ENCODE measurements at regions not wholly inside any gene's neighbourhood (a gene's known extent, or its start where the extent isn't known, plus 50 kb on each side); places are given as distances from the start of the nearest gene placed in this dataset.
A peak's percentile ranks its signal among the peaks of the same experiment; 100 is the strongest.

- H3K4me3 ChIP-seq (ENCODE audit: low read length) = no peak overlapping the region
- no peaks in the 10 kb centered on the region for H3K27me3 ChIP-seq (ENCODE audit: control insufficient read depth in 1 of 2, insufficient read depth in 2 of 2, low read length in 2 of 2)
- H3K27ac Mint-ChIP-seq = no peak overlapping the region
- H3K36me3 Mint-ChIP-seq (ENCODE audit: low read depth) = no peaks in the 10 kb centered on the region
- H3K9me3 Mint-ChIP-seq = no peaks in the 10 kb centered on the region
- TF ChIP-seq CTCF (IDR thresholded peaks at IDR 0.05) = no peak
- ATAC-seq (ENCODE audit: poor library complexity) (no peak), DNase-seq (peak in 1 of 14 experiments; percentile 8)
- no peak overlapping the region for H3K27ac ChIP-seq (ENCODE audit: low read depth in 1 of 2, low read length in 2 of 2)
- H3K36me3 ChIP-seq (ENCODE audit: insufficient read depth, low read length) = no peaks in the 10 kb centered on the region
- intact Hi-C loops (cut with DNase I, micrococcal nuclease) = no loop called here
- no peaks in the 10 kb centered on the region for H3K4me1 Mint-ChIP-seq (ENCODE audit: low read depth)
- no peaks in the 10 kb centered on the region for H3K4me1 ChIP-seq (ENCODE audit: insufficient read depth, low read length)
- no peaks in the 10 kb centered on the region for H3K9me3 ChIP-seq (ENCODE audit: control insufficient read depth in 1 of 2, insufficient read depth in 1 of 2, low read length in 2 of 2)
- ChIA-PET CTCF (no interaction called here), POLR2A (no interaction called here)
- H3K27me3 Mint-ChIP-seq = no peaks in the 10 kb centered on the region
- H3K4me3 Mint-ChIP-seq = no peak overlapping the region
Measured at GRCh38 chr4:138405466-138405891, 163.3 kb upstream of the SLC7A11 start.

GRCh38 chr4:138404801-138405200 is 162.7 kb upstream of the SLC7A11 start:
- Mint-ChIP-seq H3K27ac (no peak overlapping the region), H3K4me3 (no peak overlapping the region), H3K36me3 (ENCODE audit: low read depth) (no peaks in the 10 kb centered on the region), H3K27me3 (no peaks in the 10 kb centered on the region), H3K9me3 (no peaks in the 10 kb centered on the region), H3K4me1 (ENCODE audit: low read depth) (no peaks in the 10 kb centered on the region)
- intact Hi-C loops (cut with DNase I, micrococcal nuclease) = no loop called here
- no peaks in the 10 kb centered on the region for H3K4me1 ChIP-seq (ENCODE audit: insufficient read depth, low read length)
- no peaks in the 10 kb centered on the region for H3K27me3 ChIP-seq (ENCODE audit: control insufficient read depth in 1 of 2, insufficient read depth in 2 of 2, low read length in 2 of 2)
- H3K4me3 ChIP-seq (ENCODE audit: low read length) = no peak overlapping the region
- no peak for DNase-seq
- POLR2A ChIA-PET = no interaction called here
- TF ChIP-seq CTCF (IDR thresholded peaks at IDR 0.05) = no peak
- ATAC-seq (ENCODE audit: poor library complexity) = no peak
- CTCF ChIA-PET = no interaction called here
- H3K36me3 ChIP-seq (ENCODE audit: insufficient read depth, low read length) = no peaks in the 10 kb centered on the region
- H3K27ac ChIP-seq (ENCODE audit: low read depth in 1 of 2, low read length in 2 of 2) = no peak overlapping the region
- H3K9me3 ChIP-seq (ENCODE audit: control insufficient read depth in 1 of 2, insufficient read depth in 1 of 2, low read length in 2 of 2) = no peaks in the 10 kb centered on the region

GRCh38 chr4:138404251-138404650 is 162.1 kb upstream of the SLC7A11 start:
- H3K36me3 Mint-ChIP-seq (ENCODE audit: low read depth) = no peaks in the 10 kb centered on the region
- ATAC-seq (ENCODE audit: poor library complexity) (no peak), DNase-seq (no peak)
- H3K27me3 Mint-ChIP-seq = no peaks in the 10 kb centered on the region
- no peak for TF ChIP-seq CTCF (IDR thresholded peaks at IDR 0.05)
- H3K9me3 ChIP-seq (ENCODE audit: control insufficient read depth in 1 of 2, insufficient read depth in 1 of 2, low read length in 2 of 2) = no peaks in the 10 kb centered on the region
- H3K9me3 Mint-ChIP-seq = no peaks in the 10 kb centered on the region
- ChIA-PET POLR2A (no interaction called here), CTCF (no interaction called here)
- H3K4me1 ChIP-seq (ENCODE audit: insufficient read depth, low read length) = no peaks in the 10 kb centered on the region
- H3K27ac Mint-ChIP-seq = no peak overlapping the region
- H3K27ac ChIP-seq (ENCODE audit: low read depth in 1 of 2, low read length in 2 of 2) = no peak overlapping the region
- intact Hi-C loops (cut with DNase I, micrococcal nuclease) = no loop called here
- H3K27me3 ChIP-seq (ENCODE audit: control insufficient read depth in 1 of 2, insufficient read depth in 2 of 2, low read length in 2 of 2) = no peaks in the 10 kb centered on the region
- H3K4me3 Mint-ChIP-seq = no peak overlapping the region
- H3K4me3 ChIP-seq (ENCODE audit: low read length) = no peak overlapping the region
- no peaks in the 10 kb centered on the region for H3K36me3 ChIP-seq (ENCODE audit: insufficient read depth, low read length)
- H3K4me1 Mint-ChIP-seq (ENCODE audit: low read depth) = no peaks in the 10 kb centered on the region

Data from CD4-positive, alpha-beta T cell (primary cell).